GM12878 (cell line): ENCODE measurements at regions not wholly inside any gene's neighbourhood (a gene's known extent, or its start where the extent isn't known, plus 50 kb on each side); places are given as distances from the start of the nearest gene placed in this dataset.

Source experiments
- ATAC-seq: fragments of 200-7000 bp; cut with Tn5 transposase; 3 replicates; pipeline ENCODE4 v1.9.1; 2020; ENCODE audit warnings: mild to moderate bottlenecking, moderate library complexity
- BruUV-seq: library from RNA; stranded (reverse); fragments of 400-500 nt; replicated peaks from 2 replicates; lab custom pipeline; 2021; lab: Mats Ljungman, UMichigan
- CTCF ChIA-PET: fragments of 300-600 bp; sonication (Branson Sonifier 250); formaldehyde crosslinking; extraction: SDS; loops from one replicate; lab custom pipeline; 2021; ENCODE audit warnings: inconsistent platforms; lab: Yijun Ruan, JAX
- POLR2A ChIA-PET: fragments of 350-600 bp; formaldehyde crosslinking; extraction: SDS; loops from one replicate; lab custom pipeline; 2021; ENCODE audit warnings: inconsistent platforms; lab: Charles Lee
- RAD21 ChIA-PET: fragments of 300-600 bp; sonication (Branson Sonifier 250); formaldehyde crosslinking; loops from one replicate; lab custom pipeline; 2023; ENCODE audit warnings: antibody characterized with exemption; ENCODE audit not compliant: unreplicated experiment; lab: Charles Lee
- SMC1A ChIA-PET: fragments of 300-600 bp; sonication (Branson Sonifier 250); formaldehyde crosslinking; loops from one replicate; lab custom pipeline; 2023; ENCODE audit not compliant: unreplicated experiment, uncharacterized antibody; lab: Charles Lee
- DNase-seq: peaks from one replicate; pipeline ENCODE4 v3.0.0-alpha.2; 2011; ENCODE audit warnings: low read depth, low spot score
- FAIRE-seq: peaks from 3 replicates; lab custom pipeline; 2011; peaks lifted over from hg19 to GRCh38; lab: Jason Lieb, UNC
- H2AFZ ChIP-seq: 2 replicates; pipeline ENCODE4 v1.6.0; 2011; ENCODE audit warnings: low read depth, low read length, control low read depth; ENCODE audit not compliant: control insufficient read depth
- H3K27ac ChIP-seq: 2 replicates; pipeline ENCODE4 v1.5.1; 2011; ENCODE audit warnings: control low read depth; ENCODE audit not compliant: control insufficient read depth, insufficient read depth
- H3K27me3 ChIP-seq, 2 experiments: replicated peaks in 1 of 2; 2 replicates each; pipeline versions ENCODE4 v1.6.0 to v1.6.1; 2011; ENCODE audit warnings: low read length in 1 of 2; ENCODE audit not compliant: control insufficient read depth in 2 of 2, insufficient read depth in 2 of 2
- H3K36me3 ChIP-seq, 2 experiments: 2 replicates each; pipeline ENCODE4 v1.5.1; 2011; ENCODE audit warnings: low read length in 1 of 2; ENCODE audit not compliant: control insufficient read depth in 2 of 2, insufficient read depth in 2 of 2
- H3K4me1 ChIP-seq: 2 replicates; pipeline ENCODE4 v1.6.1; 2011; ENCODE audit warnings: mild to moderate bottlenecking, low read length, moderate library complexity, mixed read lengths; ENCODE audit not compliant: control insufficient read depth, insufficient read depth
- H3K4me2 ChIP-seq: 2 replicates; pipeline ENCODE4 v1.6.0; 2011; ENCODE audit warnings: control low read depth; ENCODE audit not compliant: control insufficient read depth, insufficient read depth
- H3K4me3 ChIP-seq: fragments of 200-600 bp; sonication (generic); 2 replicates; pipeline ENCODE4 v1.5.1; 2016
- H3K79me2 ChIP-seq: 2 replicates; pipeline ENCODE4 v1.6.0; 2011; ENCODE audit warnings: low read length; ENCODE audit not compliant: control insufficient read depth, insufficient read depth
- H3K9ac ChIP-seq: 2 replicates; pipeline ENCODE4 v1.8.0; 2011; ENCODE audit warnings: low read length, control low read depth, mixed read lengths; ENCODE audit not compliant: control insufficient read depth, insufficient read depth
- H3K9me3 ChIP-seq: replicated peaks from 3 replicates; pipeline ENCODE4 v1.5.1; 2011; ENCODE audit warnings: mild to moderate bottlenecking, low read length; ENCODE audit not compliant: control insufficient read depth, insufficient read depth
- H4K20me1 ChIP-seq: 2 replicates; pipeline ENCODE4 v1.6.0; 2011; ENCODE audit not compliant: control insufficient read depth, insufficient read depth
- MAX ChIP-seq: IDR thresholded peaks from 2 replicates; pipeline ENCODE4 v1.6.1; 2012; ENCODE audit warnings: low read depth, low read length, improper control_type of control experiment
- MYC ChIP-seq: IDR thresholded peaks from 2 replicates; pipeline ENCODE4 v1.6.1; 2011; ENCODE audit warnings: mild to moderate bottlenecking, low read length, moderate library complexity, inconsistent platforms; ENCODE audit not compliant: insufficient read depth, insufficient replicate concordance, insufficient read length, severe bottlenecking
- NFXL1 ChIP-seq: fragments of 450-650 bp; IDR thresholded peaks from 2 replicates; pipeline ENCODE4 v1.6.1; 2017; ENCODE audit warnings: antibody characterized with exemption, mild to moderate bottlenecking, borderline replicate concordance
- NFYB ChIP-seq: IDR thresholded peaks from 2 replicates; pipeline ENCODE4 v1.6.1; 2011; ENCODE audit warnings: low read depth, mild to moderate bottlenecking, low read length, improper control_type of control experiment, moderate library complexity; ENCODE audit not compliant: insufficient read depth
- PML ChIP-seq: IDR thresholded peaks from 2 replicates; pipeline ENCODE4 v1.6.1; 2012; ENCODE audit warnings: low read length, inconsistent platforms
- USF2 ChIP-seq: IDR thresholded peaks from 2 replicates; pipeline ENCODE4 v1.6.1; 2011; ENCODE audit warnings: low read depth, low read length, improper control_type of control experiment, borderline replicate concordance
- ZNF217 ChIP-seq: fragments of 450-650 bp; IDR thresholded peaks from 2 replicates; pipeline ENCODE4 v1.6.1; 2017; ENCODE audit warnings: antibody characterized with exemption, mild to moderate bottlenecking
- ZNF384 ChIP-seq: IDR thresholded peaks from 2 replicates; pipeline ENCODE4 v1.6.1; 2012; ENCODE audit warnings: low read depth, mild to moderate bottlenecking, low read length, improper control_type of control experiment, borderline replicate concordance
- WGBS: methylation state at CpG from one replicate; pipeline ENCODE4 v1.1.6; 2016; ENCODE audit warnings: low lambda C conversion rate; ENCODE audit not compliant: insufficient replicate concordance, insufficient coverage; ENCODE audit errors: missing lambda C conversion rate; 5-methylcytosine and 5-hydroxymethylcytosine counted together
- in situ Hi-C: fragments of 300-500 bp; cut with MboI; formaldehyde crosslinking; loops from 9 replicates; pipeline ENCODE4 v1.14.3; 2018; ENCODE audit warnings: mixed read lengths
- intact Hi-C: fragments of 100-400 bp; cut with micrococcal nuclease; formaldehyde crosslinking; loops from one replicate; pipeline ENCODE4 v1.14.2; 2022; ENCODE audit not compliant: unreplicated experiment
- TF ChIP-seq, protein P1 (sequence below): fragments of 450-650 bp; formaldehyde crosslinking; IDR thresholded peaks from 2 replicates; pipeline ENCODE4 v1.4.0; 2022; ENCODE audit warnings: mild to moderate bottlenecking, moderate library complexity

- Histone ChIP-seq H3K9me3 (no peaks in the 10 kb centered on the region), H3K9ac (no peak overlapping the region), H3K36me3 (no peaks in the 10 kb centered on the region), H3K4me3 (no peak overlapping the region), H3K79me2 (no peaks in the 10 kb centered on the region), H3K27ac (no peak overlapping the region), H3K4me2 (no peak overlapping the region), H4K20me1 (no peaks in the 10 kb centered on the region), H3K27me3 (no peaks in the 10 kb centered on the region), H2AFZ (no peak overlapping the region), H3K4me1 (no peaks in the 10 kb centered on the region)
- ATAC-seq: no peak
- intact Hi-C loops: no loop called here
- ChIA-PET SMC1A (no interaction called here), CTCF (no interaction called here), POLR2A (no interaction called here), RAD21 (no interaction called here)
- no TSS peak for BruUV-seq
- in situ Hi-C loops: no loop called here
- TF ChIP-seq MYC (no peak), NFYB (no peak)
- no peak for FAIRE-seq
- no peak for DNase-seq
- 0% methylated on average over 3 of the region's 3 CpGs for WGBS
Observed at GRCh38 chr18:5678779-5679406, 135.1 kb upstream of the EPB41L3 start.

DNA sequence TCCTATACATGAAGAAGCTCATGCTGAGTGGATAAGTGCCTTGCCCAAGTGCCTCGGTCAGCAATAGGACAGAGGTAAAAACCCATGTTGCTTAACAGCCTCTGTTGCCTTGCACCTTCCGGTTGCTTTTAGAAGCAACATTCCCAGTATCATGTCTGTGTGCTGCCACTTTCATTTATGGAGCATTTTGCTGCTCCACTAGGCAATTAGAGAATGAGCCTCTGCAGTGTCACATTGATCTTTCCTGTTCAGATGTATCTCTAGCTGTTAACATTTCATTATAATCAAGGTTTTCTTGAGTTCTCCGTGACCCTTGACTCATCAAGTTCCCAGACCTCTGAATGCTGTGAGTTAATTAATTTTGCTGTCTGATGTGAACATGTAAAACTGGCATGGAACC lies 134.5 kb upstream of the EPB41L3 start:
- Histone ChIP-seq H3K9ac (no peak overlapping the region), H3K4me2 (no peak overlapping the region), H3K36me3 (no peaks in the 10 kb centered on the region), H3K9me3 (no peaks in the 10 kb centered on the region), H3K4me1 (no peaks in the 10 kb centered on the region), H2AFZ (no peak overlapping the region), H3K27ac (no peak overlapping the region), H3K79me2 (no peaks in the 10 kb centered on the region), H3K27me3 (no peaks in the 10 kb centered on the region; a peak in 1 of 4 replicates), H4K20me1 (no peaks in the 10 kb centered on the region), H3K4me3 (no peak overlapping the region)
- ATAC-seq: no peak
- DNase-seq: no peak
- POLR2A ChIA-PET: no interaction called here
- intact Hi-C loops (no loop called here), in situ Hi-C loops (no loop called here)
- RAD21 ChIA-PET: no interaction called here
- CTCF ChIA-PET: no interaction called here
- no TSS peak for BruUV-seq
- TF ChIP-seq, protein P1, sequence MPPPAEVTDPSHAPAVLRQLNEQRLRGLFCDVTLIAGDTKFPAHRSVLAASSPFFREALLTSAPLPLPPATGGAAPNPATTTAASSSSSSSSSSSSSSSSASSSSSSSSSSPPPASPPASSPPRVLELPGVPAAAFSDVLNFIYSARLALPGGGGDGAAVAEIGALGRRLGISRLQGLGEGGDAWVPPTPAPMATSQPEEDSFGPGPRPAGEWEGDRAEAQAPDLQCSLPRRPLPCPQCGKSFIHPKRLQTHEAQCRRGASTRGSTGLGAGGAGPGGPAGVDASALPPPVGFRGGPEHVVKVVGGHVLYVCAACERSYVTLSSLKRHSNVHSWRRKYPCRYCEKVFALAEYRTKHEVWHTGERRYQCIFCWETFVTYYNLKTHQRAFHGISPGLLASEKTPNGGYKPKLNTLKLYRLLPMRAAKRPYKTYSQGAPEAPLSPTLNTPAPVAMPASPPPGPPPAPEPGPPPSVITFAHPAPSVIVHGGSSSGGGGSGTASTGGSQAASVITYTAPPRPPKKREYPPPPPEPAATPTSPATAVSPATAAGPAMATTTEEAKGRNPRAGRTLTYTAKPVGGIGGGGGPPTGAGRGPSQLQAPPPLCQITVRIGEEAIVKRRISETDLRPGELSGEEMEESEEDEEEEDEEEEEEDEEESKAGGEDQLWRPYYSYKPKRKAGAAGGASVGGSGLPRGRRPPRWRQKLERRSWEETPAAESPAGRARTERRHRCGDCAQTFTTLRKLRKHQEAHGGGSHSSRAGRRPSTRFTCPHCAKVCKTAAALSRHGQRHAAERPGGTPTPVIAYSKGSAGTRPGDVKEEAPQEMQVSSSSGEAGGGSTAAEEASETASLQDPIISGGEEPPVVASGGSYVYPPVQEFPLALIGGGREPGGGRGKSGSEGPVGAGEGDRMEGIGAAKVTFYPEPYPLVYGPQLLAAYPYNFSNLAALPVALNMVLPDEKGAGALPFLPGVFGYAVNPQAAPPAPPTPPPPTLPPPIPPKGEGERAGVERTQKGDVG (CRISPR knock-in tag): no peak
- no peak for TF ChIP-seq USF2
- no peak for TF ChIP-seq PML
- TF ChIP-seq ZNF217: no peak
- no peak for TF ChIP-seq NFXL1
- no peak for TF ChIP-seq MAX
- no peak for TF ChIP-seq ZNF384
- 52% methylated on average over 3 of the region's 3 CpGs for WGBS
- FAIRE-seq: no peak
- SMC1A ChIA-PET: no interaction called here
